Body of pancreas (tissue), 4 donors: ENCODE measurements at regions not wholly inside any gene's neighbourhood (a gene's known extent, or its start where the extent isn't known, plus 50 kb on each side); places are given as distances from the start of the nearest gene placed in this dataset.

Experiments
- ATAC-seq: fragments of 150-250 bp; one replicate; pipeline ENCODE4 v1.9.1; 2016
- DNase-seq, 4 donors: peaks; one replicate each; pipeline ENCODE4 v3.0.0-alpha.2; 2019
- H3K27ac ChIP-seq, 4 donors: fragments of 200-600 bp; sonication (generic); 1 replicate in 3 of 4; 2 replicates in 1 of 4; pipeline versions ENCODE4 v1.5.1 to v1.6.1; 2016 to 2019; ENCODE audit warnings: mild to moderate bottlenecking in 1 of 4, mixed read lengths in 1 of 4, moderate library complexity in 1 of 4
- H3K27me3 ChIP-seq, 2 donors: fragments of 200-600 bp; sonication (generic); one replicate each; pipeline ENCODE4 v1.6.0; 2016; ENCODE audit warnings: mild to moderate bottlenecking in 1 of 2
- H3K36me3 ChIP-seq, 2 donors: fragments of 200-600 bp; sonication (generic); replicated peaks in 1 of 2; 2 replicates each; pipeline ENCODE4 v1.5.1; 2016; ENCODE audit warnings: low read depth in 2 of 2; ENCODE audit not compliant: insufficient read depth in 1 of 2
- H3K4me1 ChIP-seq: fragments of 200-600 bp; sonication (generic); one replicate; pipeline ENCODE4 v1.6.0; 2016
- H3K4me3 ChIP-seq, 2 donors: fragments of 200-600 bp; sonication (generic); 1 replicate in 1 of 2; 2 replicates in 1 of 2; pipeline ENCODE4 v1.5.1; 2016 to 2019
- H3K9me3 ChIP-seq, 3 donors: fragments of 200-600 bp; sonication (generic); 1 replicate in 2 of 3; 2 replicates in 1 of 3; pipeline ENCODE4 v1.5.1; 2016
- POLR2A ChIP-seq, 3 donors: fragments of 450-650 bp; IDR thresholded peaks; one replicate each; pipeline ENCODE4 v1.6.1; 2016; ENCODE audit warnings: antibody characterized with exemption in 3 of 3, mild to moderate bottlenecking in 2 of 3
- WGBS, 2 donors: methylation state at CpG; one replicate each; pipeline ENCODE4 v1.1.5; 2017; 5-methylcytosine and 5-hydroxymethylcytosine counted together
- intact Hi-C: fragments of 100-400 bp; cut with DNase I; formaldehyde crosslinking; loops from one replicate; pipeline ENCODE4 v1.15.1; 2023
- TF ChIP-seq, protein P1 (sequence below), 7 experiments: fragments of 450-650 bp in 4 of 7; fragments of 200-600 bp in 3 of 7; sonication (generic) in 3 of 7; IDR thresholded peaks; one replicate each; pipeline ENCODE4 v1.5.1; 2016 to 2019; ENCODE audit warnings: antibody characterized with exemption in 7 of 7

GRCh38 chr18:56469582-56469981 is 168.8 kb downstream of the TXNL1 start:
- no peaks in the 10 kb centered on the region for H3K4me1 ChIP-seq
- H3K27ac ChIP-seq = no peak overlapping the region
- intact Hi-C loops = no loop called here
- no peak for DNase-seq
- ATAC-seq = no peak
- no peaks in the 10 kb centered on the region for H3K9me3 ChIP-seq
- no peaks in the 10 kb centered on the region for H3K36me3 ChIP-seq
- 87 to 89% methylated on average over 4 of the region's 4 CpGs for WGBS, 2 donors
- no peak overlapping the region for H3K4me3 ChIP-seq
- no peaks in the 10 kb centered on the region for H3K27me3 ChIP-seq
- TF ChIP-seq POLR2A (IDR thresholded peaks at IDR 0.05) = no peak
- TF ChIP-seq, protein P1, sequence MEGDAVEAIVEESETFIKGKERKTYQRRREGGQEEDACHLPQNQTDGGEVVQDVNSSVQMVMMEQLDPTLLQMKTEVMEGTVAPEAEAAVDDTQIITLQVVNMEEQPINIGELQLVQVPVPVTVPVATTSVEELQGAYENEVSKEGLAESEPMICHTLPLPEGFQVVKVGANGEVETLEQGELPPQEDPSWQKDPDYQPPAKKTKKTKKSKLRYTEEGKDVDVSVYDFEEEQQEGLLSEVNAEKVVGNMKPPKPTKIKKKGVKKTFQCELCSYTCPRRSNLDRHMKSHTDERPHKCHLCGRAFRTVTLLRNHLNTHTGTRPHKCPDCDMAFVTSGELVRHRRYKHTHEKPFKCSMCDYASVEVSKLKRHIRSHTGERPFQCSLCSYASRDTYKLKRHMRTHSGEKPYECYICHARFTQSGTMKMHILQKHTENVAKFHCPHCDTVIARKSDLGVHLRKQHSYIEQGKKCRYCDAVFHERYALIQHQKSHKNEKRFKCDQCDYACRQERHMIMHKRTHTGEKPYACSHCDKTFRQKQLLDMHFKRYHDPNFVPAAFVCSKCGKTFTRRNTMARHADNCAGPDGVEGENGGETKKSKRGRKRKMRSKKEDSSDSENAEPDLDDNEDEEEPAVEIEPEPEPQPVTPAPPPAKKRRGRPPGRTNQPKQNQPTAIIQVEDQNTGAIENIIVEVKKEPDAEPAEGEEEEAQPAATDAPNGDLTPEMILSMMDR (IDR thresholded peaks at IDR 0.05) = no peak

DNA sequence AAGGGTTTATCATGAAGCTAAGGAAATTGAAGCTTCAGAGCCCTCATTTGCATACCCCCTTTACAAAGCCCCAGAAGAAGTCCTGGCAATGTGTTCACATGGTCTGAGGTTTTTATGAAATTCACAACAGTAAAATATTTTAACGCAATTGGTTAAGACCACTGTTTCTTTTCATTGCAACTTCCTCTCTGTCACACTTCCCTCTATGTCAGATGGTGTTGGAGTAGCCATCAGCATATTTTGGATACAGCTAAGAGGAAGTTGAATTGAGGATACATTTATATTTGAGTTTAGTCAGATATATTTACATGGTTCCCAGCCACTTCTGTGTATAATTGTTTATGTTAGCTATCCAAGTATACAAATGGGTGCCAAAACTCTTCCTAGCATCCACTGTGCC is 170.0 kb downstream of the TXNL1 start:
- Histone ChIP-seq H3K27me3 (no peaks in the 10 kb centered on the region), H3K4me3 (no peak overlapping the region), H3K27ac (peak overlapping the region in 1 of 4 donors; percentile 35), H3K36me3 (no peaks in the 10 kb centered on the region), H3K4me1 (no peaks in the 10 kb centered on the region), H3K9me3 (no peaks in the 10 kb centered on the region)
- 68 to 85% methylated on average over 1 of the region's 1 CpG for WGBS, 2 donors
- ATAC-seq = no peak
- no peak for DNase-seq
- intact Hi-C loops = no loop called here
- no peak for TF ChIP-seq POLR2A (IDR thresholded peaks at IDR 0.05)
- TF ChIP-seq, protein P1 (IDR thresholded peaks at IDR 0.05) = no peak

DNA sequence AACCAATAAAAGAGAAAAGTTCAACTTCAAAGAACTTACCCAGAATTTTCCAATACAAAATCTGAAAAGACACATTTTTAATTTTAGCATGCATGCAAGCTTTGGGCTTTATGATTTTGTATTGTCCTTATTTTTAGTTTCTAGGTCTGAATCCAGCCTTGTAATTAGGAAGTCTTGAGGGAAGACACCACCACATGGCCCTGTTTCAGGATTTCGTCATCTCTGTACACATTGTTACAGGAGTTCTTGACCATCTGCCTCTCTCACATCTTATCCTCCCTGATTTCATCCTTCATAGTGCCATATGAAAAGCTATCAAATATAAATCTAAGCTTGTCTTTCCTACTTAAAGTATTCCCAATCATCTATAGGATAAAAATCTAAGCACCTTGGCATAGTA is 176.1 kb downstream of the TXNL1 start:
- no peak overlapping the region for H3K27ac ChIP-seq
- no peaks in the 10 kb centered on the region for H3K36me3 ChIP-seq
- DNase-seq (no peak), ATAC-seq (no peak)
- H3K9me3 ChIP-seq = no peaks in the 10 kb centered on the region
- H3K27me3 ChIP-seq = no peaks in the 10 kb centered on the region
- no peak overlapping the region for H3K4me3 ChIP-seq
- intact Hi-C loops = no loop called here
- WGBS, 2 donors = 81 to 94% methylated on average over 1 of the region's 1 CpG
- no peak for TF ChIP-seq POLR2A (IDR thresholded peaks at IDR 0.05)
- TF ChIP-seq, protein P1 (IDR thresholded peaks at IDR 0.05) = no peak
- no peaks in the 10 kb centered on the region for H3K4me1 ChIP-seq

DNA sequence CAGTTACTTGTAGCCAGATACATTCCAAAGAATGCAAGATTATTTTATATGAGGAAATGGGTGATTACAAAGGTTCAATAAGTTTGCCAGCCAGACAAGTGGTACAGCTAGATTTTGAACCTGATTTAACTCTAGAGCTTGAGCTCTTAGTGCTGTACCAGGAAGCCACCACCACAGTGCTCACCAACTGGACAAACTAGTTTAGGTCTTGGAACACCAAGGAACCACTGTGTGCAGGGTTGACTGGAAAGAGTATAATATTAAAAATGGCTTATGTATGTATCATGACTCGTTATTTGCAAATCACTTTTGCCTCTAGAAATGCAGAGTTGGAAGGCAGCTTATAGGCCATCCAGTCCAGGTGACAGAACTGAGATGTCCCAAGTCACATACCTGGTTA is 177.2 kb downstream of the TXNL1 start:
- Histone ChIP-seq H3K4me3 (no peak overlapping the region), H3K9me3 (no peaks in the 10 kb centered on the region), H3K4me1 (no peaks in the 10 kb centered on the region), H3K27me3 (no peaks in the 10 kb centered on the region), H3K27ac (no peak overlapping the region), H3K36me3 (no peaks in the 10 kb centered on the region)
- ATAC-seq (no peak), DNase-seq (no peak)
- intact Hi-C loops = no loop called here
- TF ChIP-seq, protein P1 (IDR thresholded peaks at IDR 0.05) = no peak
- TF ChIP-seq POLR2A (IDR thresholded peaks at IDR 0.05) = no peak
- WGBS, 2 donors = 59 to 77% methylated on average over 1 of the region's 1 CpG

GRCh38 chr18:56460581-56460980 is 177.8 kb downstream of the TXNL1 start:
- intact Hi-C loops = no loop called here
- Histone ChIP-seq H3K36me3 (no peaks in the 10 kb centered on the region), H3K27me3 (no peaks in the 10 kb centered on the region), H3K4me3 (no peak overlapping the region), H3K4me1 (no peaks in the 10 kb centered on the region), H3K27ac (no peak overlapping the region), H3K9me3 (no peaks in the 10 kb centered on the region)
- 53 to 68% methylated on average over 3 of the region's 3 CpGs for WGBS, 2 donors
- TF ChIP-seq POLR2A (IDR thresholded peaks at IDR 0.05) = no peak
- TF ChIP-seq, protein P1 (IDR thresholded peaks at IDR 0.05) = no peak
- ATAC-seq (no peak), DNase-seq (no peak)
